ENCODE measurements at regions not wholly inside any gene's neighbourhood (a gene's known extent, or its start where the extent isn't known, plus 50 kb on each side); places are given as distances from the start of the nearest gene placed in this dataset.
A peak's percentile ranks its signal among the peaks of the same experiment; 100 is the strongest.

DNA sequence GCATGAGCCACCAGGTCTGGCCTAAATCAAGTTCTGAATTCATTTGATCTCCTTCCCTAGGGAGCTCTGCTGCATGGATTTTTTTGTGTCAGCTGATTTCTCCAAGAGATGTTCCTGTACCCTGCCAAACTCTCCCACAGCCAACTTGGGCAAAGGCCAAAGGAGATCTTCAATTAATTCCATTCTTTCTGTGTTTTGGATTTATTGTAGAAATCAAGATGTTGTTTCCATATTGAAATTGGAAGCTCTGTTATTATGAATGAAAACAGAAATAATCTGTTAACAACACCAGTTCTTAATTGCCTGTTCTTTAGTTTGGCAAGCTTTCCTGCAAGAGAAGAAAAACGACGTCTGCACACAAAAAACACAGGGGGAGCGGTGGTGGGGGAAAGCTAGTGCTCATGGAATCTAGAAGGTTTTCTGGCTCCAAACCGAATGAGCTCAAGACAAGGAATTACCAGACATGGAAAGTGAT is 86.5 kb upstream of the ABCC4 start:
- DNase-seq (ENCODE audit: low read depth) = peak; percentile 54
- TF ChIP-seq, protein P1, sequence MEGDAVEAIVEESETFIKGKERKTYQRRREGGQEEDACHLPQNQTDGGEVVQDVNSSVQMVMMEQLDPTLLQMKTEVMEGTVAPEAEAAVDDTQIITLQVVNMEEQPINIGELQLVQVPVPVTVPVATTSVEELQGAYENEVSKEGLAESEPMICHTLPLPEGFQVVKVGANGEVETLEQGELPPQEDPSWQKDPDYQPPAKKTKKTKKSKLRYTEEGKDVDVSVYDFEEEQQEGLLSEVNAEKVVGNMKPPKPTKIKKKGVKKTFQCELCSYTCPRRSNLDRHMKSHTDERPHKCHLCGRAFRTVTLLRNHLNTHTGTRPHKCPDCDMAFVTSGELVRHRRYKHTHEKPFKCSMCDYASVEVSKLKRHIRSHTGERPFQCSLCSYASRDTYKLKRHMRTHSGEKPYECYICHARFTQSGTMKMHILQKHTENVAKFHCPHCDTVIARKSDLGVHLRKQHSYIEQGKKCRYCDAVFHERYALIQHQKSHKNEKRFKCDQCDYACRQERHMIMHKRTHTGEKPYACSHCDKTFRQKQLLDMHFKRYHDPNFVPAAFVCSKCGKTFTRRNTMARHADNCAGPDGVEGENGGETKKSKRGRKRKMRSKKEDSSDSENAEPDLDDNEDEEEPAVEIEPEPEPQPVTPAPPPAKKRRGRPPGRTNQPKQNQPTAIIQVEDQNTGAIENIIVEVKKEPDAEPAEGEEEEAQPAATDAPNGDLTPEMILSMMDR (IDR thresholded peaks at IDR 0.05; ENCODE audit: low read length, missing control alignments) = no peak
- H3K4me3 ChIP-seq (replicated peaks; ENCODE audit: low read depth, low read length) = no peak overlapping the region

DNA sequence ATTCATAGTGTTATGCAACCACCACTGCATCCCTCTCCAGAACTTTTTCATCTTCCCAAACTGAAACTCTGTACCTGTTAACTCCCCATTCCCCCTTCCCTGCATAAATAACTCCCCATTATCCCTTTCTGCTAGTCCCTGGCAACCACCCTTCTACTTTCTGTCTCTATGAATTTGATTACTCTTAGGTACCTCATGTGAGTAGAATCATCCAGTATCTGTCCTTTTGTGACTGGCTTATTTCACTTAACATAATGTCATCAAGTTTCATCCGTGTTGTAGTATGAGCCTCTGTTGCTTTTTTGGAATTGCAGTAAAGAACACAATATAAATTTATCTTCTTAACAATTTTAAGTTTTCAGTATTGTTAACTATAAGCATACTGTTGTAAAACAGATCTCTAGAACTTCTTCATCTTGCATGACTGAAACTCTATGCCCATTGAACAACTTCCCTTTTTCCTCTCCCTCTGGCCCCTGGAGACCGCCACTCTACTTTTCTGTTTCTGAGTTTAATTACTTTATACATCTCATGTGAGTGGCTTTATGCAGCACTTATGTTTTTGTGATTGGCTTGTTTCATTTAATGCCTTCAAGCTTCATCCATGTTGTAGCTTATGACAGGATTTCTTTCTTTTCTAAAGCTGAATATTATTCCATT is 87.3 kb upstream of the ABCC4 start:
- no peak overlapping the region for H3K4me3 ChIP-seq (replicated peaks; ENCODE audit: low read depth, low read length)
- TF ChIP-seq, protein P1 (IDR thresholded peaks at IDR 0.05; ENCODE audit: low read length, missing control alignments) = no peak
- no peak for DNase-seq (ENCODE audit: low read depth)

DNA sequence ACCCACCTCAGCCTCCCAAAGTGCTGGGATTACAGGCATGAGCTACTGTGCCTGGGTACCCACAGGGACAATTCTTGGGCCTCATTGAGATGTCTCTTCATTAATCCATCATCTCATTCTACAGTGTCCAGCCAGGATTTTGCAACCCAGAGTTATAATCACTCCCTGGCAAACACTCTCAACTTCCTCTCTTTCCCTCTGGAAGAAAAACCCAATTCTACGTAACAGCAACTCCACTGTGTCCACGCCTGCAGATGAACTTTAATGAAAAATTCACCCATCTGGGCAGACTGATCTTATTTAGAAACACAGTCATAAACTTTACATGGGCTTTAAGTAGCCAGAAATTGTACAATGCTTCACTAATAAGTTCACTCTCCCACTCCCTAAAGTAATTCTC is 90.1 kb upstream of the ABCC4 start:
- TF ChIP-seq, protein P1 (IDR thresholded peaks at IDR 0.05; ENCODE audit: low read length, missing control alignments) = no peak
- peak; percentile 12 for DNase-seq (ENCODE audit: low read depth)
- H3K4me3 ChIP-seq (replicated peaks; ENCODE audit: low read depth, low read length) = no peak overlapping the region

DNA sequence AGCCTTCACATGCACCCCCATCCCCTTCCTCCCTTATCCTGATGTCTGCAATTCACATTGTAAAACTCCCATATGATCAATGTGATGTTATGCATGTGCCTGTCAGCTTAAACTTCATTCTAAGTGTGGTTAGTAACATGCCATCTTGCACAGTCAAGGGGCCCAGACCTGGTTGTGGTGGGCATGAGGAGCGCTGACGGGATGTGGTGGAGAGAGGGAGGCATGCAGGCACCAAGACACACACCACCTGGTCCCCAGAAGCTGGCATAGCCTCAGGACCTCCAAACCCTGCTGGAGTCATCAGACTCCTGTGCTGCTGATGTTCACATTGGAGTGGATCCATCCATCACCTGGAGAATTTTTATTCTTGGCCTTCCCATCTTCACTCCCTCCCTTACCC is 90.5 kb upstream of the ABCC4 start:
- TF ChIP-seq, protein P1 (IDR thresholded peaks at IDR 0.05; ENCODE audit: low read length, missing control alignments) = no peak
- H3K4me3 ChIP-seq (replicated peaks; ENCODE audit: low read depth, low read length) = no peak overlapping the region
- DNase-seq (ENCODE audit: low read depth) = no peak

DNA sequence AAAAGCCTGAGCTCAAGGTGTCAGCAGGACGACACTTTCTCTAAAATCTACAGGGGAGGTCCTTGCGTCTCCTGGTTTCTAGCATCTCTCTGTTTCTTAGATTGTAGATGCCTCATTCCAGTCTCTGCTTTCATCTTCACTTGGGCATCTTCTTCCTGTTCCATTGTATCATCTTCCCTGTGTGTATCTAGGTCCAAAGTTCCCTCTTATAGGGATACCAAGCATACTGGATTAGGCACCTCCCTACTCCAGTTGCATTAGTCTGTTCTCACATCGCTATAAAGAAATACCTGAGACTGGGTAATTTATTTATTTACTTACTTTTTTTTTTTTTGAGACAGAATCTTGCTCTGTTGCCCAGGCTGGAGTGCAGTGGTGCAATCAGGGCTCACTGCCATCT is 91.3 kb upstream of the ABCC4 start:
- no peak for DNase-seq (ENCODE audit: low read depth)
- no peak overlapping the region for H3K4me3 ChIP-seq (replicated peaks; ENCODE audit: low read depth, low read length)
- TF ChIP-seq, protein P1 (IDR thresholded peaks at IDR 0.05; ENCODE audit: low read length, missing control alignments) = no peak

DNA sequence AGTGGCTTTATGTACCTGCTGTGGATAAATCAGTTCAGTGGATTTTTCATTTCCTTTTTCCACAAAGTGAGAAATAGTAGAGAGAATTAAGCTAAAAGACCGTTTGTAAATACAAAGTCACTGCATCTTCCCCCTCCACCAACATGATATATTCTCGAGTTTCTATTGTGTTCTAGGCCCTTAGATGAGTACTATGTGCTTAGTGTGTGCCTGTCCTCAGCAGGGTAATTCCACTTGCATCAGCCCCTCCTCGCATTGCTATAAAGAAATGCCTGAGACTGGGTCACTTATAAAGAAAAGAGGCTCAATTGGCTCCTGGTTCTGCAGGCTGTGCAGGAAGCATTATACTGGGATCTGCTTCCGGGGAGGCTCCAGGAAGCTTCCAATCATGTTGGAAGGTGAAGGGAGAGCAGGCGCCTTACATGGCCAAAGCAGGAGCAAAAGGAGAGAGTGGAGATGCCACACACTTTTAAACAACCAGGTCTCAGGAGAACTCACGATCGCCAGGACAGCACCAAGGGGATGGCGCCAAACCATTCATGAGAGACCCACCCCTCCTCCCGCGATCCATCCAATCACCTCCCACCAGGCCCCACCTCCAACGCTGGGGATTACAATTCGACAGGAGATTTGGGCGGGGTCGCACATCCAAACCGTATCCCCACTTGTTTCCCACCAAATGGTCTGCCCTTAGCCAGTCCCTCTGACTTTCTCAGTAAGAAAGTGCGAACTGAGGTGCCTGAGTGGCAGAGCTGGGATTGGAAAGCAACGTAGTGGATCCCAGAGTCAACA is 102.3 kb upstream of the ABCC4 start:
- no peak for DNase-seq (ENCODE audit: low read depth)
- TF ChIP-seq, protein P1 (IDR thresholded peaks at IDR 0.05; ENCODE audit: low read length, missing control alignments) = no peak
- peak overlapping the region; percentile 48 for H3K4me3 ChIP-seq (replicated peaks; ENCODE audit: low read depth, low read length)

Data from fibroblast of pulmonary artery (primary cell).